ENCODE measurements at regions not wholly inside any gene's neighbourhood (a gene's known extent, or its start where the extent isn't known, plus 50 kb on each side); places are given as distances from the start of the nearest gene placed in this dataset.

- no peak for ATAC-seq
- intact Hi-C loops (cut with micrococcal nuclease) = no loop called here
Measured at GRCh38 chr17:51533821-51534220, 273.5 kb downstream of the UTP18 start.

GRCh38 chr17:51536627-51537026 is 276.3 kb downstream of the UTP18 start:
- Histone ChIP-seq H3K36me3 (ENCODE audit: low read depth, low read length) (no peaks in the 10 kb centered on the region), H3K4me1 (ENCODE audit: insufficient read depth, low read length) (no peaks in the 10 kb centered on the region), H3F3A (ENCODE audit: low read length, unreplicated experiment) (no peaks in the 10 kb centered on the region), H2AFZ (ENCODE audit: low read length) (no peak overlapping the region), H4K20me1 (ENCODE audit: low read length) (no peaks in the 10 kb centered on the region), H3K27ac (ENCODE audit: low read length) (no peak overlapping the region), H3K4me2 (ENCODE audit: low read length) (no peak overlapping the region), H3K9ac (ENCODE audit: low read length) (no peak overlapping the region), H3K9me2 (replicated peaks; ENCODE audit: low read length) (no peaks in the 10 kb centered on the region), H3K79me2 (ENCODE audit: low read length) (no peaks in the 10 kb centered on the region), H3K9me3 (ENCODE audit: low read length) (no peaks in the 10 kb centered on the region), H3K27me3 (ENCODE audit: low read length) (peaks cover 29% of the 10 kb centered on the region), H3K4me3 (ENCODE audit: low read length) (no peak overlapping the region)
- intact Hi-C loops (cut with micrococcal nuclease) = loop anchor here (1.0 kb wide), 1 partner anchor 165 kb away; no protein-coding TSS in a partner anchor
- no TSS peak for BruUV-seq (replicated peaks)
- ChIA-PET POLR2A (ENCODE audit: unreplicated experiment) (no interaction called here), CTCF (no interaction called here)
- no peak for ATAC-seq
- DNase-seq = no peak
- no peak for TF ChIP-seq CTCF (conservative IDR thresholded peaks at IDR 0.05; ENCODE audit: low read depth, low read length)
- no peak for TF ChIP-seq EZH2 (IDR thresholded peaks at IDR 0.05; ENCODE audit: low read length, unreplicated experiment)
- no peak for TF ChIP-seq EZH2phosphoT487 (IDR thresholded peaks at IDR 0.05; ENCODE audit: borderline replicate concordance, low read length)

More at GRCh38 chr17:51533821-51534220, 273.5 kb downstream of the UTP18 start:
- DNase-seq = no peak
- ChIA-PET CTCF (no interaction called here), POLR2A (ENCODE audit: unreplicated experiment) (no interaction called here)
- no peaks in the 10 kb centered on the region for H3K9me2 ChIP-seq (replicated peaks; ENCODE audit: low read length)
- H2AFZ ChIP-seq (ENCODE audit: low read length) = no peak overlapping the region
- TF ChIP-seq EZH2phosphoT487 (IDR thresholded peaks at IDR 0.05; ENCODE audit: borderline replicate concordance, low read length) = no peak
- no peak for TF ChIP-seq CTCF (conservative IDR thresholded peaks at IDR 0.05; ENCODE audit: low read depth, low read length)
- TF ChIP-seq EZH2 (IDR thresholded peaks at IDR 0.05; ENCODE audit: low read length, unreplicated experiment) = no peak
- no peak overlapping the region for H3K4me3 ChIP-seq (ENCODE audit: low read length)
- peaks cover 19% of the 10 kb centered on the region for H3K27me3 ChIP-seq (ENCODE audit: low read length)
- no peak overlapping the region for H3K9ac ChIP-seq (ENCODE audit: low read length)
- H3K9me3 ChIP-seq (ENCODE audit: low read length) = no peaks in the 10 kb centered on the region
- H3F3A ChIP-seq (ENCODE audit: low read length, unreplicated experiment) = no peaks in the 10 kb centered on the region
- H3K27ac ChIP-seq (ENCODE audit: low read length) = no peak overlapping the region
- BruUV-seq (replicated peaks) = no TSS peak
- H3K4me2 ChIP-seq (ENCODE audit: low read length) = no peak overlapping the region
- no peaks in the 10 kb centered on the region for H4K20me1 ChIP-seq (ENCODE audit: low read length)
- no peaks in the 10 kb centered on the region for H3K36me3 ChIP-seq (ENCODE audit: low read depth, low read length)
- no peaks in the 10 kb centered on the region for H3K79me2 ChIP-seq (ENCODE audit: low read length)
- H3K4me1 ChIP-seq (ENCODE audit: insufficient read depth, low read length) = no peaks in the 10 kb centered on the region

- Histone ChIP-seq H4K20me1 (ENCODE audit: low read length) (no peaks in the 10 kb centered on the region), H3K9me2 (replicated peaks; ENCODE audit: low read length) (no peaks in the 10 kb centered on the region), H3K4me2 (ENCODE audit: low read length) (no peak overlapping the region), H3K27me3 (ENCODE audit: low read length) (peaks cover 29% of the 10 kb centered on the region), H2AFZ (ENCODE audit: low read length) (no peak overlapping the region), H3K9ac (ENCODE audit: low read length) (no peak overlapping the region), H3F3A (ENCODE audit: low read length, unreplicated experiment) (no peaks in the 10 kb centered on the region), H3K36me3 (ENCODE audit: low read depth, low read length) (no peaks in the 10 kb centered on the region), H3K79me2 (ENCODE audit: low read length) (no peaks in the 10 kb centered on the region), H3K4me1 (ENCODE audit: insufficient read depth, low read length) (no peaks in the 10 kb centered on the region), H3K9me3 (ENCODE audit: low read length) (no peaks in the 10 kb centered on the region), H3K4me3 (ENCODE audit: low read length) (no peak overlapping the region), H3K27ac (ENCODE audit: low read length) (no peak overlapping the region)
- BruUV-seq (replicated peaks) = no TSS peak
- TF ChIP-seq EZH2phosphoT487 (IDR thresholded peaks at IDR 0.05; ENCODE audit: borderline replicate concordance, low read length) = no peak
- TF ChIP-seq EZH2 (IDR thresholded peaks at IDR 0.05; ENCODE audit: low read length, unreplicated experiment) = no peak
- no peak for TF ChIP-seq CTCF (conservative IDR thresholded peaks at IDR 0.05; ENCODE audit: low read depth, low read length)
- ChIA-PET CTCF (interaction anchor here (0.5 kb wide), 1 partner anchor 245 kb away, joined by 6 read pairs; no protein-coding TSS in a partner anchor), POLR2A (ENCODE audit: unreplicated experiment) (no interaction called here)
- DNase-seq = no peak
- ATAC-seq = no peak
- intact Hi-C loops (cut with micrococcal nuclease) = no loop called here
Measured at GRCh38 chr17:51537996-51538550, 277.7 kb downstream of the UTP18 start.
